NCI-H526 treated with DMSO at 0.1 percent for 48 hours (cell line): ENCODE measurements at regions not wholly inside any gene's neighbourhood (a gene's known extent, or its start where the extent isn't known, plus 50 kb on each side); places are given as distances from the start of the nearest gene placed in this dataset.
"Not testable (repeated sequence)": the region's sequence is repeated elsewhere in the genome, so short reads cannot be mapped to it uniquely, and the experiment has no call there.

Experiments
- DNase-seq: peaks from one replicate; lab custom pipeline; 2025; lab: John Stamatoyannopoulos, UW

DNA sequence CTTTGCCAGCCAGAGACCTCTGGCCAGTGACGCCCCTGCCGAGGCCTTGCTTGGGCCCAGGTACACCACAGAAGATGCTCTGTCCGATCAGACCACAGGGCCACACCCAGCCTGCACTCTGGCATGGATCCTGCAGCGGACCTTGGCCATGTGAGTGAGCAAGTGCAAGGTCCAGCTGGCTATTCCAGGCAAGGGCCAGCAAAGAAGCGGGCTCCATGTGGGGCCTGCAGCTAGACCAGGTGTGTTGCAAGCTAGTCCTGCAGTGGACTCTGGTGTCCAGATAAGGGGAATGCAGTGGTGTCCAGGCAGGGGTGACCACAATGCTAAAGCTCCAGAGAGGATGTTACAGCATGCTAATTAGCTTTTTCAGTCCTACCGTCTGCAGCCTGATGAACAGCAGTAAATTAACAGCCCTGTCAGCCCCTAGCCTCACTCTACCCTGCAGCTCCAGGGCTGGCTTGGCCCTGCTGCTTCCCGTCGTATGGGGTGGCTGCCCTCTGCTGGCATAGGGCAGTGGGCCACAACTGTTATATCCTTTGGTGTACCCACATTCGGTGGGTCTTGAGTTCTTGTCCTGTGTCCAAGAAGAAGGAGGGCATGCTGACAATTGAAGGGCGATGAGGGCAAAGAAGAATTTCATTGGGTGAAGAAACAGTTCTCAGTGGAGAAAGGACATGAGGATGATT is 284.5 kb upstream of the POU5F2 start:
- no peak for DNase-seq

DNA sequence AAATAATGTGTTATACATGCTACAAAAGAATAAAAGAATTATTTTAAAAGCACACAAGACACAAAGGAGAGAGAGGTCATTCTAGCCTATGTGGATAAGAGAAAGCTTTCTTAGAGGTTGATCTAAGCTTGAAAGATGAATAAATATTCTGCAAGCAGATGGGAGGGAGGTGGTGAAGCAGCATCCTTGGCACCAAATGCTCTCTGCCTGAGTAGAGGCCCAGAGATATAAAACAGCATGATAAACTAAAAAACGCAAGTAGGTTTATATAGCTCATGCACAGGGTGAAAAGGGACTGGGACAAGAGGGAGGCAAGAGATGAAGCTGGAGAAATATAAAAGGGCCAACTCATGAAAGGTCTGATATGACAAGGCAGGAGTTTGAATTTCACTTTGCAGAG is 283.2 kb upstream of the POU5F2 start:
- DNase-seq: no peak

DNA sequence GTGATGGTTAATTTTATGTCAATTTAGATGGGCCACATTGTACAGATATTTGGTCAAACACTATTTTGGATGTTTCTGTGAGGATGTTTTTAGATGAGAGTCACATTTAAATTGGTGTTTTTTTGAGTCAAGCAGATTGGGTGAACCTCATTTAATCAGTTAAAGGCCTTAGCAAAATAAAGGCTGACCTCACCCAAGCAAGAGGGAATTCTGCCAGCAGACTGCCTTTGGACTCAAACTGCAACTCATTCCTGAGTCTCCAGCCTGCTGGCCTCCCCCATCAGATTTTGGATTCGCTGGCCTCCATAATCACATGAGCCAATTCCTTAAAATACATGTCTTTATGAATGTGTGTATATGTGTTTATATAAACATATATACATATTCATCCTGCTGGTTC is 282.7 kb upstream of the POU5F2 start:
- no peak for DNase-seq

DNA sequence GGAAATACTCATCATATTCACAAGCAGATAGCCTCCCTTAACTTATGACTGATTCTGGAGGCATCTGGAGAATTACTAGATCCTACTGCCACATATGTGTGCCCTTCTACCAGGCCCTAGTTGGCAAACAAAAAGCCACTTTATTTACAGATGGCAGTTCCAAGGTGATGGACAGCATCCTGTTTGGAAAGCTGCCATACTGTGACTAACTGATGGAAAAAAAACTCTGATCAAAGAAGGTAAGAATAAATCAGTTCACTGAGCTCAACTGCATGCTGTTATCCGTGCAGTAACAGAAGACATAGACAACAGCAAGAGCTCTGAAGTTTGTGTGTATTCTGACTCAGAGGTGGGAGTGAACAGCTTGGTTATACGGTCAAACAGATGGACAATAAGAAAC is 279.8 kb upstream of the POU5F2 start:
- no peak for DNase-seq

- DNase-seq: no peak
Measured at GRCh38 chr5:94017579-94017978, 276.2 kb upstream of the POU5F2 start.

DNA sequence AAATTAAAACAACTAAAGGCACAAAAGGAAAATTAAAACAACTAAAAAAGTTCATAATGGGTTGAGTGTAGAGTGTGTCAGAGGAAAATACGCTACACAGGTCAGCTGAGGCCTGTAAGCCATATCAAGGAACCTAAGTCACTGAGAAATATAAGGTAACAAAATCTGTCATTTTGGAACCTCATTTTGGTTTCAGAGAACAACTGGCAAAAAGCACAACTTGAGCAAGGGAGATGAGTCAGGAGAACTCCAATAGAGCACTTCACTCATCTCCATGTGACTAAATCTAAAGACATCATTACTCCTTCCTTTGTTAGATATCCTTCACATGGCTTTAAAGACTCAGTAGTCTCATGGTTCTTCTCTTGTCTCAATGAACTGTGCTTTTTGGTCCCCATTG is 269.4 kb upstream of the POU5F2 start:
- no peak for DNase-seq

DNA sequence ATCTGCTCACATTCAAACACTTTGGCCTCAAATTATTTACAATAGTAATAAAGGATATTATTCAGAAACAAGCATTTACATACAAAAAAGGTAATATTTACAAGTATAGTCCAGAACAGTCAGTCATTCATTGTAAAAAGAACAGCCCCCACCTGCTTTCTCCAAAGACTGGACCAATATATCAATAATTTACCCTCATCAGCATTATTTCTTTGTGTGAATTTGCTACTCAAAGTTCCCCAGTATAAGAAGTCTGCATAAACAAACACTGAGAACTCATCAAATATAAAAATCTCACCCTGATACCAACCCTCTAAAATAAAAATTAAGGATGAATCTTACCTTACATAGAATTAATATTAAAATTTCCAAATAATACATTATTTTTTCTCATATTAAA is 267.8 kb upstream of the POU5F2 start:
- no peak for DNase-seq

DNA sequence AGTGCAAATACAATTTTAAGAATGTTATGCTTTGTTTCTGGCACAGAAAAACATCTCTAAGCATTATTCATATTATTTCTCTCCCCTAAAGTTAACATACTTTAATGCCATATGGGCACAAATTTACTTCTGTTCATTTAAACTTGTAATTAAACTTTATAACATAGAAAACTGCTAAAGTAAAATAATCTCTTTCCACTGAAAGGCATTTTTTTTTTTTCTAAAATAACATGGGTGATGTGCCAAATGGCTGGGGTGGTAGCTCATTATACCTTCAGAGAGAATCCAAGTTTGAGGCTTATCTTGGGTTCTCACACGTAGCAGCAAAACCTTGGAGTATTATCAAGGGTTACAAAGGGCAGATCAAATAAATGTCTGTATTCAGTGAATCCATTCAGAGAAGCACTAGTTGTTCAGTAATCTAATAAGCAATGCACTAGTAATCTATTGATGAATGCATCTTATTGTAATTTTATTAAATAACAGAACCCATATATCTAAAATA is 257.6 kb upstream of the POU5F2 start:
- DNase-seq: no peak

GRCh38 chr5:93997562-93997961 is 256.2 kb upstream of the POU5F2 start:
- DNase-seq: no peak

DNA sequence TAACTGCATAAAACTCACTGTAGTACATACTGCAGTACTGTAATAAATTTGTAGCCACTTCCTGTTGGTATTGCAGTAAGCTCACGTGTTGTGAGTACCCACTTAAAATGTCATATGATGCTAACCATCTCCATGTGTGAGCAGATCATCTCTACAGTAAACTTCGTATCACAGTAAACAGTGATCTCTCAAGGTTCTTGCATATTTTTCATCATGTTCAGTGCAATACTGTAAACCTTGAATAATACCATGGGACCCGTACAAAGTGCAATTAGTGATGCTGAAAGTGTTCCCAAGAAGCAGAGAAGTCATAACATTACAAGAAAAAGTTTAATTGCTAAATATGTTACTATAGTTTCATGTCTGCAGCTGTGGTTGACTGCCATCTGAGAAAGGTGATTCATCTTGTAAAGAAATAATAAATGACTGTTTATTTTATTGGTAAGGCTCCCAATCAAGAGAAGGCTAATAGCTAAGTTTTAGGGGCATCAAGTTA is 253.8 kb upstream of the POU5F2 start:
- no peak for DNase-seq

- DNase-seq: no peak
Measured at GRCh38 chr5:93993161-93993560, 251.8 kb upstream of the POU5F2 start.

DNA sequence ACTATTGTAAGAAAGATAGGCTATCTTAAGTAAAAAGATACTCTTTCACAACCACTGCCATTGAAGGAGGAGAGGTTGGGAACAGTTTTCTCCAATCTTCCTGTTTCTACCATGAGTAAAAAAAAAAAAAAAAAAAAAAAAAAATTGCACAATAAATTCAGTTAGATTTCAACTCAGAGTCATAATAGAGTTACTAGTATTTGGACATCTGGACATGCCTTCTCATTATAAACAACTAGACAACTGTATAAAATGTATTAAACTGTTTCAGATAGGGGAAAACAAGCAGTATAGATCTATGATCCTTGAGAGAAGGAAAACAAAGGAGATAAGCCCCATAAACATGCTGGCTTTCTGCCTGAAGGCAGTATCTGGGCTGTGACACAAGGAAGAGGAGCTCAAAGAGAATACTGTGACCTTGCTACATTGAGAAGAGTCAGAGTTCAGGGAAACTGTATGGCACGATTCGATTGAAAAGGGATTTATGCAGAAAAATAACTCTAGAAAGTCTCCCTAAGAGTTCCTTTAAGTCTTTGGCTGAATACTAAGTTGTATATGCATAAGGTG is 249.2 kb upstream of the POU5F2 start:
- no peak for DNase-seq

DNA sequence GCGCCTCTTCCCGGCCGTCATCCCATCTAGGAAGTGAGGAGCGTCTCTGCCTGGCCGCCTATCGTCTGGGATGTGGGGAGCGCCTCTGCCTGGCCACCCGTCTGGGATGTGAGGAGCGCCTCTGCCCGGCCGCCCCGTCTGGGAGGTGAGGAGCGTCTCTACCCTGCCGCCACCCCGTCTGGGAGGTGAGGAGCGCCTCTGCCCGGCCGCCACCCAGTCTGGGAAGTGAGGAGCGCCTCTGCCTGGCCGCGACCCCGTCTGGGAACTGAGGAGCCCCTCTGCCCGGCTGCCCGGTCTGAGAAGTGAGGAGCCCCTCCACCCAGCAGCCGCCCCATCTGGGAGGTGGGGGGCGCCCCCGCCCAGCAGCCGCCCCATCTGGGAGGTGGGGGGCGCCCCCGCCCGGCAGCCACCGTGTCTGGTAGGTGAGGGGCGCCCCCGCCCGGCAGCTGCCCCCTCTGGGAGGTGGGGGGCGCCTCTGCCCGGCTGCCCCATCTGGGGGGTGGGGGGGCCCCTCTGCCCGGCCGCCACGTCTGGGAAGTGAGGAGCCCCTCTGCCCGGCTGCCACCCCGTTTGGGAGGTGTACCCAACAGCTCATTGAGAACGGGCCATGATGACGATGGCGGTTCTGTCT is 244.7 kb upstream of the POU5F2 start:
- not testable (repeated sequence) for DNase-seq

- DNase-seq: no peak
Measured at GRCh38 chr5:93978222-93978621, 236.8 kb upstream of the POU5F2 start.

- no peak for DNase-seq
Measured at GRCh38 chr5:93967923-93968322, 226.5 kb upstream of the POU5F2 start.

DNA sequence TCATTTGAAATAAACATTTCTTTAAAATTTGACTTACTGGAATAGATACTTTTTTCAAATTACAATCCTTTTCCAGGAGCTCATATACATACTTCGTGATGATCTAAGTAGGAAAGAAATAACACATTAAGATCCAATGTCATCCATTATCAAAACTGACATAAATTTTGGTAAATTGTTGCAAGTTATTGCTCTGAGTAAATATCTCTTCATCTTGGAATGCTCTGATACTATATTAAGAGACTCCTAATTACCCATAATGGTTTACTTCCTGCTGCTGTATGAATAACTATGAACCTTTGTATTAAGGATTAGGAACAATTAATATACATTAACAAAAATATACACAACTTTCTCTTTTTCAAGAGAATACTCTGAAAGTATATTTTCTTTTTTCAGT is 223.0 kb upstream of the POU5F2 start:
- no peak for DNase-seq

DNA sequence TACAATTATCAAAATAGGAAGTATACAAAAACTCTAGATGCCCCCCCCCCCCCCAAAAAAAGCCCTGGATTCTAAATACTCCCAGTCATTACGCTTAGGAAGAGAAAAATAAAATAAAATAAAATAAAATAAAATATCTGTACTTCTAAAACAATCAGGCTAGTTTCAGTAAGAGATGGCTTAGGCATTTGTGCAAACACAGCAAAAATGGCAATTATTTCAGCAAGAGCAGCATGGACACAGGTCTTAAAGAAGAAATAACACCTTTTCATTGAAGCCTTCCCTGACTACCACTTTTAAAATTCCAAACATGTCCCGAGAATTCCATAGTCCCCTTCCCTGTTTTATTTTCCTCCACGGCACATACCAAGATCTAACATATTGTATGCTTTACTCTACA is 218.6 kb upstream of the POU5F2 start:
- no peak for DNase-seq

DNA sequence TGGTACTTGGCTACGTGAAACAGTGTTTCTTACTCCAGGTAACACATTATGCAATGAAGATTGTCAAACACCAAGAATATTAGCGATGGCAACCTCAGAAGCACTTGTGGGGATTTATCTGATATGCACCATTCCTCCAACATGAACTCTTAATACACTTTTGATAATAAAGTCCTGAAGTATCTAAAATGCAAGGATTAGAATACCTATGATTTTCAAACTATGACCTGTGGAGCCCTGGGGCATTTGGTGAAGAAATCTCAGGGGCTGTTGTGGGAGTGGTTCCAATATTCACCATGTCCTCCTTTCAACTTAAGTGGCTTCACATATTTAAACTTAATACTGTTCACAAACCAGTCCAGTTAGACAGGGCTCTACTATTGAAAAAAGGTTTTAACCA is 214.6 kb upstream of the POU5F2 start:
- DNase-seq: no peak

GRCh38 chr5:93954421-93955069 is 213.1 kb upstream of the POU5F2 start:
- DNase-seq: no peak

GRCh38 chr5:93953442-93953841 is 212.0 kb upstream of the POU5F2 start:
- DNase-seq: no peak

DNA sequence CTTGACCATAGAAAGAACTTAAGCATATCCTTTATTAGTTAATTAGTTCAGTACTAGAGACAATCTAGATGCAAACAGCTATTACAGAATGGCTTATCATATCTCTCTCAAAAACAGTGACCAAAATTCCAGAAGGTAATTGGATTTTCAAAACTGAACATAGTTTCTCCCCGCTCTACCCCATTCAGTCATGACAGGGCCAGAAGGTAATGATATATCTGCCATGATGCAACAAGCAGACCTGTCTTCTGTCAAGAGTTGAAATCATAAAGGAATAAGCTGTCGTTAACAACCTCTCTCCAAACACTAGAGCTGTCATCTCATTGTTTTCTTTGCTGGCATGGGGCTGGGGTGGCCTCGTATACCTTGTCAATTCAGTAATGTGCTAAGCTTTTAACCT is 200.5 kb upstream of the POU5F2 start:
- DNase-seq: no peak

GRCh38 chr5:93933269-93933668 is 191.9 kb upstream of the POU5F2 start:
- DNase-seq: not testable (repeated sequence)

DNA sequence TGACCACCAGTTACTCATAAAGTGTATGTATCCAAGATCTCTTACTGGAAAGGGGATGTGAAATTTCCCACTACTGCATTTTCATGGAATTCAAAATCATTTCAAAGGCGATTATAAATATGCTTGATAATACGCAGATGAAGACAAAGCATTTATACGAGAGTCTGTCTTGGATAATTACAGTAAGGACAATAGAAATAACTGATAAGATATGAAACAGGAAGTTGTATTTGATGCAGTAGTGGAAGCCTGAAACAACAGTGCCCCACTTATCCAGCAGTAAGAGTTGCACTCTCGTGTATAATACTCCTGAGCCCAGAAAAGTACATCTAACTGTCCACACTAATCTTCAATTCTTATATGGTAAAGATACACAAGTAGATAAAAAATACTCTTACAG is 188.7 kb upstream of the POU5F2 start:
- DNase-seq: no peak
